ENCODE measurements at regions not wholly inside any gene's neighbourhood (a gene's known extent, or its start where the extent isn't known, plus 50 kb on each side); places are given as distances from the start of the nearest gene placed in this dataset.
"Not testable (repeated sequence)": the region's sequence is repeated elsewhere in the genome, so short reads cannot be mapped to it uniquely, and the experiment has no call there.

GRCh38 chr6:71822625-71823024 lies 63.7 kb upstream of the RIMS1 start:
- Histone ChIP-seq H3K9ac (ENCODE audit: control insufficient read depth, insufficient read depth, low read length) (no peak overlapping the region), H3K4me2 (ENCODE audit: control insufficient read depth, insufficient read depth) (no peak overlapping the region), H3K27ac (ENCODE audit: control insufficient read depth, insufficient read depth) (no peak overlapping the region), H3K79me2 (ENCODE audit: control insufficient read depth, insufficient read depth, low read length) (no peaks in the 10 kb centered on the region), H2AFZ (ENCODE audit: control insufficient read depth, low read depth, low read length) (no peak overlapping the region), H3K4me1 (ENCODE audit: control insufficient read depth, insufficient read depth, low read length) (no peaks in the 10 kb centered on the region), H3K4me3 (no peak overlapping the region), H4K20me1 (ENCODE audit: control insufficient read depth, insufficient read depth) (no peaks in the 10 kb centered on the region), H3K36me3 (ENCODE audit: control insufficient read depth in 2 of 2, insufficient read depth in 2 of 2, low read length in 1 of 2) (no peaks in the 10 kb centered on the region), H3K27me3 (replicated peaks in 1 of 2; ENCODE audit: control insufficient read depth in 2 of 2, insufficient read depth in 2 of 2, low read length in 1 of 2) (no peaks in the 10 kb centered on the region), H3K9me3 (replicated peaks; ENCODE audit: control insufficient read depth, insufficient read depth, low read length) (no peaks in the 10 kb centered on the region)
- POLR2A ChIA-PET = no interaction called here
- in situ Hi-C loops (cut with MboI) (no loop called here), intact Hi-C loops (cut with micrococcal nuclease; ENCODE audit: unreplicated experiment) (no loop called here)
- CTCF ChIA-PET = no interaction called here
- SMC1A ChIA-PET (ENCODE audit: uncharacterized antibody, unreplicated experiment) = no interaction called here
- FAIRE-seq (no peak), ATAC-seq (no peak), DNase-seq (ENCODE audit: low read depth, low spot score) (no peak)
- RAD21 ChIA-PET (ENCODE audit: unreplicated experiment) = no interaction called here
- WGBS (ENCODE audit: insufficient coverage, insufficient replicate concordance, low lambda C conversion rate, missing lambda C conversion rate) = 0% methylated on average over 2 of the region's 2 CpGs
- no TSS peak for BruUV-seq (replicated peaks)
- TF ChIP-seq NR2C2 (IDR thresholded peaks at IDR 0.05; ENCODE audit: borderline replicate concordance, control insufficient read depth, insufficient read length, low read depth) = no peak
- no peak for TF ChIP-seq CHD4 (IDR thresholded peaks at IDR 0.05)
- TF ChIP-seq POLR2AphosphoS5 (IDR thresholded peaks at IDR 0.05; ENCODE audit: low read length) = no peak
- TF ChIP-seq NR2C1 (IDR thresholded peaks at IDR 0.05) = no peak
- no peak for TF ChIP-seq ATF7 (IDR thresholded peaks at IDR 0.05; ENCODE audit: low read depth)
- TF ChIP-seq KAT2A (conservative IDR thresholded peaks at IDR 0.05; ENCODE audit: control insufficient read depth, low read depth, low read length) = no peak
- no peak for TF ChIP-seq NFIC (IDR thresholded peaks at IDR 0.05; ENCODE audit: low read depth, low read length)
- no peak for TF ChIP-seq E4F1 (IDR thresholded peaks at IDR 0.05; ENCODE audit: borderline replicate concordance, partially characterized antibody)

- H3K4me1 ChIP-seq (ENCODE audit: control insufficient read depth, insufficient read depth, low read length); in situ Hi-C loops (cut with MboI); H3K9ac ChIP-seq (ENCODE audit: control insufficient read depth, insufficient read depth, low read length); H3K4me2 ChIP-seq (ENCODE audit: control insufficient read depth, insufficient read depth); H2AFZ ChIP-seq (ENCODE audit: control insufficient read depth, low read depth, low read length); RAD21 ChIA-PET (ENCODE audit: unreplicated experiment); ATAC-seq; DNase-seq (ENCODE audit: low read depth, low spot score); H3K79me2 ChIP-seq (ENCODE audit: control insufficient read depth, insufficient read depth, low read length); H3K4me3 ChIP-seq; H3K27me3 ChIP-seq (replicated peaks in 1 of 2; ENCODE audit: control insufficient read depth in 2 of 2, insufficient read depth in 2 of 2, low read length in 1 of 2); POLR2A ChIA-PET; H3K36me3 ChIP-seq (ENCODE audit: control insufficient read depth in 2 of 2, insufficient read depth in 2 of 2, low read length in 1 of 2); BruUV-seq (replicated peaks); CTCF ChIA-PET; H3K9me3 ChIP-seq (replicated peaks; ENCODE audit: control insufficient read depth, insufficient read depth, low read length); H4K20me1 ChIP-seq (ENCODE audit: control insufficient read depth, insufficient read depth); SMC1A ChIA-PET (ENCODE audit: uncharacterized antibody, unreplicated experiment); H3K27ac ChIP-seq (ENCODE audit: control insufficient read depth, insufficient read depth); intact Hi-C loops (cut with micrococcal nuclease; ENCODE audit: unreplicated experiment); FAIRE-seq: not testable (repeated sequence)
- 75% methylated on average over 25 of the region's 25 CpGs for WGBS (ENCODE audit: insufficient coverage, insufficient replicate concordance, low lambda C conversion rate, missing lambda C conversion rate)
Measured at GRCh38 chr6:71832110-71832764, 54.1 kb upstream of the RIMS1 start.
